HEK293 (cell line): ENCODE measurements at regions not wholly inside any gene's neighbourhood (a gene's known extent, or its start where the extent isn't known, plus 50 kb on each side); places are given as distances from the start of the nearest gene placed in this dataset.

Source experiments
- ATF2 ChIP-seq: fragments of 450-650 bp; formaldehyde crosslinking; IDR thresholded peaks from 2 replicates; pipeline ENCODE4 v1.5.1; 2016; ENCODE audit warnings: missing biosample characterization, missing genetic modification characterization, low read depth
- CTCF ChIP-seq: fragments of 450-650 bp; formaldehyde crosslinking; IDR thresholded peaks from 2 replicates; pipeline ENCODE4 v1.5.1; 2016; ENCODE audit warnings: missing biosample characterization, missing genetic modification characterization
- MYNN ChIP-seq: fragments of 450-650 bp; formaldehyde crosslinking; IDR thresholded peaks from 2 replicates; pipeline ENCODE4 v1.5.1; 2016; ENCODE audit warnings: missing biosample characterization, missing genetic modification characterization, borderline replicate concordance
- ZNF274 ChIP-seq, 2 experiments: fragments of 200-500 bp in 1 of 2; fragments of 450-650 bp in 1 of 2; sonication (Bioruptor generic) in 1 of 2; formaldehyde crosslinking in 1 of 2; IDR thresholded peaks; 2 replicates each; pipeline versions ENCODE4 v1.5.1 to v1.6.1; 2014 to 2016; ENCODE audit warnings: borderline replicate concordance in 1 of 2, inconsistent platforms in 1 of 2, low read length in 1 of 2, missing biosample characterization in 1 of 2, missing genetic modification characterization in 1 of 2

GRCh38 chr12:124094733-124095132 is 121.7 kb downstream of the ZNF664 start:
- TF ChIP-seq ATF2 (tag by site-specific recombination) (no peak), ZNF274 (IDR thresholded peaks at IDR 0.05; ENCODE audit: low read length) (no peak), ZNF274 (tag by site-specific recombination; IDR thresholded peaks at IDR 0.05; ENCODE audit: borderline replicate concordance) (no peak), MYNN (tag by site-specific recombination) (no peak), CTCF (tag by site-specific recombination) (no peak)
